Hematopoietic multipotent progenitor cell (in vitro differentiated cells): ENCODE measurements at regions not wholly inside any gene's neighbourhood (a gene's known extent, or its start where the extent isn't known, plus 50 kb on each side); places are given as distances from the start of the nearest gene placed in this dataset.
"Not testable (repeated sequence)": the region's sequence is repeated elsewhere in the genome, so short reads cannot be mapped to it uniquely, and the experiment has no call there.

ENCODE experiments used
- DNase-seq, 3 donors: peaks; one replicate each; pipeline ENCODE4 v3.0.0-alpha.2; 2011 to 2015; ENCODE audit warnings: low read depth in 2 of 3, low spot score in 2 of 3

DNA sequence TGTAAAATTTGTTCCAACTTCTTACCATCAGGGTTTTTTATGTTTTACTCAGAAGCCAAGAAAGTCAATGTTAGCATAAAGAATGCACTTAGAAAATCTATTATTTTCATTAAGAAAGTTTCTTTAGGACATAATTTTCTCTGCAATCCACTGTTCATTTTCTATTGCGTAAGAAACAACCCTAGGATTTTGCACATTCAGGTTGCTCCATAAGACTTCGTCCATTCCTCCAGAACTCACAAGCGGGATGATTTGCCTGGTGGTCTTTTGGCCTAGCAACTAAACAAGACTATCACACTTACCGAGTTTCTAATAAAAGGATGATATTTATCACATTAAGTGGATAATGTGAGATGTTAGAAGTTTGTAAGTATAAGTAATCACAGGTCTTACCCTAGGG is 376.3 kb upstream of the INTU start:
- DNase-seq: no peak

DNA sequence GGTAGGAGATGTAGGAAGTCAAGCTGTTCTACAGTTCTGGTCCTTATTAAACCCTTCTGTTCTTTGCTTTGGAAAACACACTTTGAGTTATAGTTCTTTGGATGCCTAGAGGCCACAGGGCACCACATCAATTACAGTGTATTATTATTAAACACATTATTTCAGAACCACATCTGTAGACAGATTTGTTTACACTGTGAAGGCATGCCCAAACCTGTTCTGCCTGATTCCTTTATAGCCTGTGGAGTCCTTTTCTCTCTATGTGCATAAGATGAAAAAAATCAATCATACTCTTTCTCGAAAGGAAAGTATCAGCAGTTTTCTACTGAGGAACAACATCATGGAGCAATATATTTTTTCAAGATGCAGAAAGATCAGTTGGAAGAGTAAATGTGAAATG is 371.3 kb upstream of the INTU start:
- no peak for DNase-seq

DNA sequence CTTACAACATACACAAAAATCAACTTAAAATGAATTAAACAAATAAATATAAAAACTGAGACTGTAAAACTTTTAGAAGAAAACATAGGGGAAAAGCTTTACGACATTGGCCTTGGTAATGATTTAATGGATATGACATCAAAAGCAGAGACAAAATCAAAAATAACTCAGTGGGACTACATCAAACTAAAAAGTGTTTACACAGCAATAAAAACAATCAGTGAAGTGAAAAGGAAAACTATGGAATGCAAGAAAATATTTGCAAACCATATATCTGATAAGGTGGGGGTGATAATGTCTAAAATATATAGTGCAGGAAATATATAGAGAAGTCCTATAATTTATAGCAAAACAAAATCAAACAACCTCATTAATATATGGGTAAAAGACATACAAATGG is 364.4 kb upstream of the INTU start:
- no peak for DNase-seq

DNA sequence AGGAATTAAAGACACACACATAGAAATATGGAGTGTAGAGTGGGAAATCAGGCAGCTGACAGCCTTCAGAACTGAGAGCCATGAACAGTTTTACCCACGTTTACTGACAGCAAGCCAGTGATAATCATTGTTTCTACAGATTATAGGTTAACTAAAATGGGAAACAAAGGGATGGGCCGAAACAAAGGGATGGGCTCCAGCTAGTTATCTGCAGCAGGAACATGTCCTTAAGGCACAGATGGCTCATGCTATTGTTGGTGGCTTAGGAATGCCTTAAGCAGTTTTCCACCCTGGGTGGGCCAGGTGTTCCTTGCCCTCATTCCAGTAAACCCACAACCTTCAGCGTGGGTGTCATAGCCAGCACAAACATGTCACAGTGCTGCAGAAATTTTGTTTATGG is 355.7 kb upstream of the INTU start:
- not testable (repeated sequence) for DNase-seq

DNA sequence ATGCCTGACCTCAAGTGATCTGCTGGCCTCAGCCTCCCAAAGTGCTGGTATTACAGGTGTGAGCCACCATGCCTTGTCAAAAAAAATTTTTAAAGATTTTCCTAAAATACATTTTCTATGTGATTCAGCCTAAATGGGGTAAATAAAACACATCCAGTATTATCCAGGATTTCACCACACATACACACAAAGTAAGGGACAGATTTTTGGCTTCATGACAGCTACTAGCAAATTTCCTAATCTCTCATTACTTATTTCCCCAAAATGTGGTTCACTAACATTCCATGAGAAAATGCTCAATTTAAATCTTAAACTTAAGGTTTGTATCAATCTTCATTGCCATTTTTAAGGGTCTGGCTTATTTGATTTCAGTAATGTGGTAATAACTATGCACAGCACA is 348.5 kb upstream of the INTU start:
- no peak for DNase-seq

DNA sequence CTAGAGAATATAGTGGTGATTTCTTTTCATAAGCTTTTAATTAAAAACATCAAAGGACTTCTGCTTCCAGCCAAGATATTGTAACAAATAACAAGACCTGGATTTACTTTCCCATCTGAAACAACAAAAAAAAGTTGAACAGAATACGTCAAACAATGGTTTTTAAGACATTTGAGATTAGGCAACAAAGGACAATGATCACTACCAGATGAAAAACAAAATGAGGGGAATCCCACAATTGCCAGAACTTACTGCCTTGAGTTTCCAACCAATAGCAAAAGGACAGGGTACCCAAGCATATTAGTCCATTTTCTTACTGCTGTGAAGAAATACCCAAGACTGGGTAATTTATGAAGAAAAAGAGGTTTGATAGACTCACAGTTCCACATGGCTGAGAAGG is 341.4 kb upstream of the INTU start:
- no peak for DNase-seq

DNA sequence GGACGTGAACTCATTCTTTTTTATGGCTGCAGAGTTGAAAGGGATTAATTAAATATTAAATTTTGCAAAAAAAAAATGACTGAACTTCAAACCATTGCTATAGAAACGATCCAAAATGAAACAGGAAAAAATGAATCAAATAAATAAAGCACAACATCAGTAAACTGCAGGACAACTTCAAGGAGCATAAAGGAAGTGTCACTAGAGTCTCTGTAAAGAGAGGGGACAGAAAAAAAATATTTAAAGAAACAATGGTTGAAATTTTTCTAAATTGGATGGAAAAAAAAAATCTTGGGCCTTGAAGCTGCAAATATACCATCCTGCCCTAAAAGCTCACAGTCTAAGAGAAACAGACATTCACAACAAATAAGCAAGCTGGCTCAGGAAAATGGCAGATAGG is 339.3 kb upstream of the INTU start:
- no peak for DNase-seq

DNA sequence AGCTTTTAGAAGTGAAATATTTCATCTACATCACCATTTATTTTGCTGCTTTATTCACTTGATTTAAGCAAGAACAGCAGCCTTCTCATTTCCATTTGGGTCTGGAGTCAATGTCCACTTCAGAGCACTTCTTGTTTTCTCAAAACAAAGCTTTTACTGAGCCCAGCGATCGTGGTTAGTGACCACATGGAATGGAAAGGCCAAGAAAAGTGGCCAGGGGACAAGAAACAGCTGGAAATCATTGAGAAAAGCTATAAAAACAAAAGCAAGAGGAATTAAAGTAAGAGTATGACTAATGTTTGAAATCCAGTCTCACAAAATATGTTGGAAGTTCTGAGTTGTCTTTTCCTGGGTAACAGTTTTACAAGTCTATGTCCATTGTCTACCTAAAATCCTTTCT is 328.4 kb upstream of the INTU start:
- no peak for DNase-seq

DNA sequence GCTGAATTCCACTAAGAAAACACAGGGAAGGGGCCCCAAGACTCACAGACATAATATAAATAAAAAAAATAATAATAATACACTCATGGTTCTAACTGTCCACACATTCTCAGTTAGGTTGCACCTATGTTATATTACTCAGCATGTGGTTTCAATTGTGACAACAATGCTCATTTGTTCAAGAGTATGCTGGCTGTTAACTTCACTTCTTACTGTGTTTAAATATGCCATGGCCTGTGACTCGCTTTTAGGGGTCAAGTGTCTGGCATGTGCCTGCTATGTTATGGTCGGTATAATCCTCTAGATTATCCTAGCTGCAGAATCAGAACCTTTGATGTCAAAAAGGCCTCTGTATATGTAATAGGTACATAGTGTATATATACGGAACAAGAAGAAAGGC is 324.8 kb upstream of the INTU start:
- DNase-seq: no peak

DNA sequence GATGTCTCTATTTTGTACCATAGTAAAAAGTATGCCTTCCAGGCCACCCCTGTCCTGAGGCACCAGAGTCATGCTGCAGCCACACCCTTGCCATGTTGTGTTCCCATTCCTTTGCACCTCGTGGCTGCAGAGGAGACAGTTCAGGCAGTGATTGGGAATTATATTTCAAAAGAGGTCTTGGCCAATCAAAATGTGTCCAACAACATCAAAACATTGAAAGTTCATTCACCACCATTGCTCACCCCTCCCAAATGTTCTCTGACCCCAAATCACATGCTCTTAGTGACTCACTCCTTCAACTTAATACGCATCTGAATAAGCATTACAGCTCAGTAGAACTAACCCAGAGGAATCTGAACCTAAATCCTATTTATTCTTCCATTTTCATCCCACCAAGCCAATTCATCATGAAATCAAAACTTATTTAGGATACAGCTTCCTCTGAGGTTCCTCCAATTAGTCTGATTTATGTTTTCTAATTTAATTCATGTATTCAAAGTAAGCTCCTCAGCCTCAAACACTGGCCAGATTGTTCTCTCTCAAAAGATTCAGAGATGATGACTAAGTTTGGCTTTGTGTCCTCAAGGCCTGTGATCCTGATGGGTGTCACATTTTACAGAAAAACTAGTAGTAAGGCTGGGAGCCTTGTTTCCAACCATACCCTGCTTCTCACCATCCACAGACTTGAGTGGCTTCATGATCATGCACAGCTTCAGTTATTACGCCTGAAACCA is 323.2 kb upstream of the INTU start:
- DNase-seq: no peak

DNA sequence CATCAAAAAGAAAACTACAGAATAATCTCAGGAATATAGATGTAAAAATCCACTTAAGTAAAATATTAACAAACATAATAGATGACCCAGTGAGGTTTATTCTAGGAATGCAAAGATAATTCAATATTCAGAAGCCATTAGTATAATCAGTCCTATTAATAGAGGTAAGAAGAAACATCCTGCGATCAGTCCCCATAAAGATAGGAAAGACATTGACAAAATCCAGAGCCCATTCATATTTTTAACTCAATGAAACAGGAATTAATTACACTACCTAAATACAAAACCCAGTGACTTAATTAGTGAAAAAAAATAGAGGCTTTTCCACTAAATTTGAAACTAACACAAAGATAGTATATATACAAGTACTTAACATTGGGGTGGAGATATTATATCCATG is 321.4 kb upstream of the INTU start:
- no peak for DNase-seq

DNA sequence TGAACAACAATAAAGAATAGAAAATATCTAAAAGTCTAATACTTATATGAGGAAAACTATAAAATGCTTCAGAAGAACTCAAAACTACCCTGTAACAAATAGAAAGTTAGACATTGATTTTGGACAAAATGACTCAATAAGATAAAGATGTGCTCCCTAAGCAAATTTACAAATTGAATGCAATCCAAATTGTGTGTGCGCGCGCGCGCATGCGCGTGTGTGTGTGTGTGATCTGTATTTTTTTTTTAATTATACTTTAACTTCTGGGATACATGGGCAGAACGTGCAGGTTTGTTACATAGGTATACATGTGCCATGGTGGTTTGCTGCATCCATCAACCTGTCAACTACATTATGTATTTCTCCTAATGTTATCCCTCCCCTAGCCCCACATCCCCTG is 320.8 kb upstream of the INTU start:
- DNase-seq: no peak

DNA sequence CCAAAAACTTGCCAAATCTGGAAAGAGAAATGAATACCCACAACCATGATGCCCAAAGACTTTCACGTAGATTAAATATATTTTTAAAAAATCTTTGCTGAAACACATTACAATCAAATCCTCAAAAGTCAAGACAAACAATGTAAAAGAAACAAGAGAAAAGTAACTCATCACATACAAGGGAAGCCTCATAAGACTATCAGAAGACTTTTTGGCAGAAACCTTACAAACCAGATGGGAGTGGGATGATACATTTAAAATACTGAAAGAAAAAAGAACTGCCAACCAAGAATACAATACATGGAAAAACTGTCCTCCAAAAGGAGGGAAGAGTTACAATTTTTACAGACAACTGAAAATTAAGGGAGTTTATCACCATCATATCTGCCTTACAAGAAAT is 319.0 kb upstream of the INTU start:
- no peak for DNase-seq

DNA sequence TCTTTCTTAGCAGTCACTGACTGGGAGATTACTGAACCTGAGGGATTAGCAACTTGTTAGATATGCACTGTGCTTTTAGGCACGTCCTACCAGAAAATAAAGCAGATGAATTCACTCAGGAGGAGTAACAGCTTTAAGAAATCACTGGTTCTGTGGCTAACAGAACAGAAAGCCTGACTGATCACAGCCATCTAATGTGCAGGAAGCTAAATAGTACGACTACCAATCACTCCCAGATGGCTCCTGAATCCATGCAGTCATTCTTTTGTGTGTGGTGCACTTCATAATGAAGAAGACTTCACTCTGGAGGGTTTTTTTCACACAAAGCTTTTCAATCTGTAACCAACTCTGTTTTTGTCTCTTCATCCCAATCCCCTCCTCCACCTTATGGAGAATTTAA is 305.3 kb upstream of the INTU start:
- DNase-seq: no peak

DNA sequence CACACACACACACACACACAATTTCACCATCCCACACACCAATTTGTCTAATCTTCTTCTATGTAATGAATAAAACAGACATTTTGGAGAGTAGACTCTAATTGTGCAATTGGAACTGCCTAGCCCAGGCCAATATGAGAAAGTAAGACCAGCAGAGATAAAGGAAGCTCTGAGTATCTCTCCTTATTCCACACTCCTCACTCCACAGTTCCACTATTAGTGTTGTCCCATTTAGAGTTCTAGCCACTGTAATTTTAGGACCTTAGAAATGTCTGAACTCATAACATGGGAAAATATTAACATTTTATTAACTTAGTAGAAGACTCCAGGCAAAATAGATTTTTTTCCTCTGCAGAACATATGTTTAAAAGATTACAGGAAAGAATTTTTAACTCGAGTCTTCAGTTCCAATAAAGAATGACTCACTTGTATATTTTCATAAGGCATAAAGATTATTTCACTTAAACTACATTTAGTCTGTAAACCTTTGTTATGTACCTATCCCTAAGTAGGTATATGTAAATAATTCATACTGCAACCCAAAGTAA is 297.6 kb upstream of the INTU start:
- no peak for DNase-seq

DNA sequence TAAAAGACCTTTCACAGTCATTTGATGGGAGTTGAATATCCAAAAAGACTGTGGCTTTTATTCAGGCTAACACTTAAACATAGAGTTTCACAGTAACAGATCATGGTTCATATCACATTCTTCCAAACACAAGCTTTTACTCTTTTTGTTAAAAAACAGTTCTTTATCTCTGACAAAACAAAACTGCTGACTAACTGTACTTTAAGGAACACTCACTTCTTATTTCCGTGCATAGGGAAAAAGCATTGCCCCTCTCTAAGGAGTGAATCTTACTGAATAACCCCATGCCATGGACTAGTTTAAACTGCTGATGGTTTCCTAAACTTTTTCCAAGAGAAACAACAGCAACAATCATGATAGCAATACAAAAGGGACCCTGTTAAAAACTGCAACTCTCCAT is 297.0 kb upstream of the INTU start:
- no peak for DNase-seq

DNA sequence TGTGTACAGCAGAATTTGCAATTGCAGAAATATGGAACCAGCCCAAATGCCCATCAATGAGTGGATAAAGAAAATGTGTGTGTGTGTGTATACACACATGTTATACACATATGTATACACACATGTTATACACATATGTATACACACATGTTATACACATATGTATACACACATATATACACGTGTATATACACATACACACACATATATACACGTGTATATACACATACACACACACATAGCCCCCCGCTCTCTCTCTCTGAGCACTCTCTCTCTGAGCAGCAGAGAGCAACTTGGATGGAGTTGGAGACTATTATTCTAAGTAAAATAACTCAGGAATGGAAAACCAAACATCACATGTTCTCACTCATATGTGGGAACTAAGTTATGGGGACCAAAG is 289.6 kb upstream of the INTU start:
- DNase-seq: not testable (repeated sequence)

DNA sequence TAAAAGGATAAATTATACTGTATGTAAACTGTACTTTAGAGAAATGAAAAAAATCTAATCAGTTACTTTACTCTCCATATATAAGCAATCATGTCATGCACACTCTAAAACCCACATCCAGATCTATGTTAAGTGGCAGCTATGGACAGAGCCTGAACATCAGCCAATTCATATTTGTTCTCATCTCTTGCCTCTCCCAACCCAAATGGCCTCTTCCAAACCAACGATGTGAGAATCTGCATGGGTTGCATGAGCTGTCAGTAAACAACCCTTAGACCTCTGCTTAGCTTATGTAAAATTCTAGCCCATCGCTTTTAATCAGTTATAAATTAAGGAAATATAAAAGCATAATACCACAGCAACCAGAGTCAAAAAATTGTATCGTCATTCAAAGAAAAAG is 288.7 kb upstream of the INTU start:
- no peak for DNase-seq

DNA sequence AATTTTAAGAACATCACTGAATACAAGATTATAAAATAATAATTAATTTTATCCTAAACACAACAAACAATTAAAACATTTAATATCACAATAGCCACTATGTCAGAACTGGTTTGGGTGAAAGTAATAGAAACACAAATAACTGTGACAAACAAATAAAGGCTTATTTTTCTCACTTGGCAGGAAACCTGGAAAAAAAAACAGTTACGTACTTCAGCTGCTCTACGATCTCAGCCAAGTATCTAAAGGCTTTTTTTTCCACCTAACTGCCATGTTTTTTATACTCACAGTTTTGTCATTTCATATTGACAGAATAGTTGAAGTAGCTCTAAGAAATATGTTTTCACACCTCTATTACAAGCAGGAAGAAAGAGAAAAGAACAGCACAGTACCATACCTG is 284.8 kb upstream of the INTU start:
- no peak for DNase-seq

DNA sequence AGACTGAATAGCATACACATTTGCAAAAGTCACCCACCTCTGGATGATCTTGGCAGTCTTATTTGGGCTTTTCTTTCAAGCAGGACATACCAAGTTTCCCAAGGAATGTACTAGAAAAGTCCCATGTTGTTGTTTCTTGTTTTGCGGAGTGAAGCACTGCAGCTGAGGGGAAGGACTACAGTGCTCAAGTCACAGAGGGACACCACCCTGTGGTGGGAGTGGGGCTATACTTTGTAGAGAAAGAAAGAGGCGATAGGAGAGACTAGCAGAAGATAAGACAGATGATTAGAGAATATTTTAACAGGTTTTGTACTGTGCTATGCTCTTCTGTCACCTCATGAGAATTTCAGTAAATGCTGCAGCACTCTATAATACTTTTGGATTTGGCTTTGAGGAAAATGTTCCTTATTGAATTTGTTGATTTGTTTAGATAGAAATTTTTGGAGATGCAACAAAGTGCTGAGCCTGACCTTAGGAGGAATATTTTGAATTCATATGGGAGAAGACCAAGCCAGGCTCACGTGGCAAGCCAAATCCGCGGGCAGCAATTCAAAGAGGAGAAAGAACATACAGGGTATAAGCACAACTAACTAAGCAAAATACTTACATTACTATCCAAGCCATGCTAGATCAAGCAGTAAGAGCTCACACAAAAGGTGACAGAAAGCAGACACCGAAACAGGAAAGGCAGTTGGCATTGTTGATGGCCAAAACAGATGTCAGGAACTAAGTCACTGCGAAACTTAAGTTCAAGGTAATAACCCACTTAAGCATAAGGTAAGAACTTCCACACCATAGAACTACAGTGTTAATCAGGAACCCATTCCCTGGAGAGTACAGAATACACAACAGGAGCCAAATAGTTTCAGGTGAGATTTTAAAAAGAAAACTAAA is 280.3 kb upstream of the INTU start:
- no peak for DNase-seq

DNA sequence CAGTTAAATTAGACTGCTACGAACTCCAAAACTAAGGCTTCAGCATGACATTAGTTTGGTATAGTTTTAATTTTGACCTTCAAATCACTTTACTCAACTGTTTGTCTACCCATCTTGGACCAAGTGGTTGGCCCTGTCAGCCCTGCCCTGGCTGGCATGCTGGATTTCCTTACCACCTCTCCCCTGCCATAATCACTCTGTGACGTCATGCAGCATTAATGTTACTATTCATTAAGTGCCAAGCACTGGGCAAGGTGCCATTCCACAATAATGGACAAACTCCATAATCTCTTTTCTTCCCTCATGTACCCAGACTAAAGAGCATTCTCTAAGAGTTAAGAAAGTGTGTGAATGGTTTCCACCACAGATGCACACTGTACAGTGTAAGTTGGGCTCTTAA is 277.0 kb upstream of the INTU start:
- DNase-seq: no peak

DNA sequence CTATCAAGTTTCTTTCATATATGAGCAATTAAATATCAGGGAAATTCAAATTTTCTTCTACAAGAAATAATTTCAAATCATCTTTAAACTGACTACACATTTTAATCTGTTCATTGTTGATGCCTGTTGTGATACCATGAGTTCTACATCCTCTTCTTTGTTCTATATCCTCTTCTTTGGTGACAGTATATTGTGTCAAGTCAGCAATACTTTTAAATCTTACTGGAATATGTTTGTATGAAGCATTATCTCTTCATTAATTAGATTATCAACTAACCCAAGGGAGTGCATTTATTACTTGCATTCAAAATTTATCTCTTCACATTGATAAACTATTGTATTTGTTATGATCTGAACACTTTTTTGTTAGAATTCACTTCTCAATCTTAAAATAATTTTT is 275.0 kb upstream of the INTU start:
- DNase-seq: no peak
